22Rv1 (cell line): ENCODE measurements at regions not wholly inside any gene's neighbourhood (a gene's known extent, or its start where the extent isn't known, plus 50 kb on each side); places are given as distances from the start of the nearest gene placed in this dataset.

ENCODE experiments used
- CTCF ChIP-seq: fragments of 450-650 bp; IDR thresholded peaks from 2 replicates; pipeline ENCODE4 v1.5.1; 2017; ENCODE audit warnings: mild to moderate bottlenecking
- ZFX ChIP-seq: fragments of 450-650 bp; IDR thresholded peaks from 2 replicates; pipeline ENCODE4 v1.6.1; 2017; ENCODE audit warnings: antibody characterized with exemption, borderline replicate concordance

GRCh38 chr15:29988701-29989100 lies 94.1 kb upstream of the GOLGA8J start:
- TF ChIP-seq CTCF (no peak), ZFX (no peak)
